ENCODE measurements at regions not wholly inside any gene's neighbourhood (a gene's known extent, or its start where the extent isn't known, plus 50 kb on each side); places are given as distances from the start of the nearest gene placed in this dataset.
"Not testable (repeated sequence)": the region's sequence is repeated elsewhere in the genome, so short reads cannot be mapped to it uniquely, and the experiment has no call there.

GRCh38 chr11:81237139-81237538 is 1496.5 kb downstream of the FAM181B start:
- no peak for DNase-seq

GRCh38 chr11:81227409-81227808 is 1506.3 kb downstream of the FAM181B start:
- not testable (repeated sequence) for DNase-seq

DNA sequence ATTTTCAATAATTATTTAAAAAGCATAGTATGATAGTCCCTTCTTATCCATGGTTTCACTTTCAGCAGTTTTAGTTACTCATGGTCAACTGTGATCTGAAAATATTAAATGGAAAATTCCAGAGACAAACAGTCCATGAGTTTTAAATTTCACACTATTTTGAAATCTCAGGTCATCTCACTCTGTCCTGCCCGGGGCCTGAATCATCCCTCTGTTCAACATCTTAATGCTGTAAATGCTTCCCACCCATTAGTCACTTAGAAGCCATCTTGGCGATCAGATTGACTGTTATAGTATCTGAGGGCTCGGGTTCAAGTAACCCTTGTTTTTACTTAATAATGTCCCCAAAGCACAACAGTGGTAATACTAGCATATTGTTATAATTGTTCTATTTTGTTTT is 1509.3 kb downstream of the FAM181B start:
- DNase-seq: no peak

GRCh38 chr11:81222491-81222890 is 1511.2 kb downstream of the FAM181B start:
- no peak for DNase-seq

GRCh38 chr11:81220146-81220895 is 1513.3 kb downstream of the FAM181B start:
- DNase-seq: no peak

DNA sequence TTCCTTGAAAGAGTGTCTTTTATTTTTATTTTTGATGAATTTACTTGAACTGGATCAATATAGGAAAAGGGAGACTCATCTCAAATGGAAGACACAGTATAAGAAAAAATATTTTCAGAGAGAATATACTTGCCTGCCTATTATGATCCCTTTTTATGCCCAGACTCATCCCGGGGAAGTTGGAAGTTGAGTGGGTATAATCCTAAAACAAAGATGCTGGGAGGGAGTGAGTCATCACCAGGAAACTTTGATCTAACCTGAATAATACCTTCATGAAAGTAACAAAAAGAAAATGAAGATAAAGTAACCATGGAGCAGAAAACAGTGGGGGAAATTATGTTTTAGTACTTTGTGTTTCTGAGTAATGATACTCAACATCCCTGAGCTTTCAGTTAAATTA is 1514.0 kb downstream of the FAM181B start:
- no peak for DNase-seq

- DNase-seq: no peak
Observed at GRCh38 chr11:81218440-81218839, 1515.2 kb downstream of the FAM181B start.

DNA sequence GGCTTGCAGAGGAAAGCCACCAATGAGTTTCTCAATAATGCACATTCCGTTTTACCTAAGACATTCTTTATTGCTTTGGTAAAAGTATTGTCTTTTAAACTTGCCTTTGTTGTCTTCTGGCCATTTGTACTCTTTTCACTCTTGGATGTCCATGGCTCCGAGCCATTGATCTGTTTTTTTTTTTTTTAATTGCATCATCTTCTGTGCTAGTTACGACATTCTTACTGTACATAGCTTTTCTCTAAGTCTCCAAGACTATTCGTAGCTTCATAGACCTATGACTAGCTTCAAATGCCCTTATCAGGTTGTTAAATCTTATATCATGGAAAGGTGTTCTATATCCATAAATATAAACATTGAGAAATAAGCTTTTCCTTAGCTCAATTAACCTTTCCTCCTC is 1522.6 kb downstream of the FAM181B start:
- no peak for DNase-seq

DNA sequence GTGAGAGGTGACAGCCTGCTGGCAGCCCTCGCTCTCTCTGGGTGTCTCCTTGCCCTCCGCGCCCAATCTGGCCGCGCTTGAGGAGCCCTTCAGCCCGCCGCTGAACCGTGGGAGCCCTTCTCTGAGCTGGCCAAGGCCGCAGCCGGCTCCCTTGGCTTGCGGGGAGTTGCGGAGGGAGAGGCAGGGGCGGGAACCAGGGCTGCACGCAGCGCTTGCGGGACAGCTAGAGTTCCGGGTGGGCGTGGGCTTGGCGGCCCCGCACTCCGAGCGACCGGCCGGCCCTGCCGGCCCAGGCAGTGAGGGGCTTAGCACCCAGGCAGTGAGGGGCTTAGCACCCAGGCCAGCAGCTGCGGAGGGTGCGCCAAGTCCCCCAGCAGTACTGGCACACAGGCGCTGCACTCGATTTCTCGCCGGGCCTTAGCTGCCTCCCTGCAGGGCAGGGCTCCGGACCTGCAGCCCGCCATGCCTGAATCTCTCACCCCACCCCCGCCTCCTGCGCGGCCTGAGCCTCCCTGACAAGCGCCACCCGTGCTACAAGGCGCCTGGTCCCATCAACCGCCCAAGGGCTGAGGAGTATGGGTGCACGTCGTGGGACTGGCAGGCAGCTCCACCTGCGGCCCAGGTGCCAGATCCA is 1526.1 kb downstream of the FAM181B start:
- DNase-seq: no peak

DNA sequence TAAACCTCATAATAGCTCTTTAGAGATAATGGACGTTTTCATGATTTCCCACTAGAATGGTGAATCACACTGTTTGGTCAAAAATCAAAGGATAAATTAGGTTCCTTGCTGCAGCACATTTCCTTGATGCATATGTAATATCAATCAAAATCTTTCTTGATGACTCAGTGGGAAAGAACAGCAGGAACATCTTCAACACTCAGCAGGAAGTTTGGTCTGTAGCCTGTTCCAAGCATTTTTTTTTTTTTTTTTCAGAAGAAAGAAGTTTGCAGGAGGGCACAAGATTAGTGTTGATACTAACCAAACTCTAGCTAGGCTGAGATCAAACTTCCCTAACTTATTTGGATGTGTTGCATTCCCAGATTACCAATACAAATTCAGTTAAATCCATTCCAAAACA is 1529.8 kb downstream of the FAM181B start:
- DNase-seq: no peak

DNA sequence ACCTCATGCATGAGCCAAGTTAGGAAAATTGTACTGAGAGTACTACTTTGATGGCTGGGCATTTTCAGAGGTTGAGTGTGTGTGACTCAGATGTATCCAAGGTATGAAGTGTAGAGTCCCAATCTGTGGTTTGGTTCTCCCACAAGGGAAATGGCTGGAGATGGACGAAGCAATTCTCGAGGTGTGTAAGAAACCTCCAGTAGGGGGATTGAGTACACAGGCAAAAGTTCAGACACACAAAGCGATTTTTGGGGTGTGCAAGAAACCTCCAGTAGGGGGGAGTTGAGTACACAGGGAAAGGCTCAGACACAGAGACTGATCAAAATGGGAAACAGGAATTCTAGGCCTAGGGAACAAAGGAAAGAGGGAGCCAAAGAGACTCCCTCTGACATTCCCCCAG is 1536.3 kb downstream of the FAM181B start:
- no peak for DNase-seq

GRCh38 chr11:81192516-81192915 is 1541.1 kb downstream of the FAM181B start:
- DNase-seq: no peak

GRCh38 chr11:81190546-81190945 is 1543.1 kb downstream of the FAM181B start:
- no peak for DNase-seq

DNA sequence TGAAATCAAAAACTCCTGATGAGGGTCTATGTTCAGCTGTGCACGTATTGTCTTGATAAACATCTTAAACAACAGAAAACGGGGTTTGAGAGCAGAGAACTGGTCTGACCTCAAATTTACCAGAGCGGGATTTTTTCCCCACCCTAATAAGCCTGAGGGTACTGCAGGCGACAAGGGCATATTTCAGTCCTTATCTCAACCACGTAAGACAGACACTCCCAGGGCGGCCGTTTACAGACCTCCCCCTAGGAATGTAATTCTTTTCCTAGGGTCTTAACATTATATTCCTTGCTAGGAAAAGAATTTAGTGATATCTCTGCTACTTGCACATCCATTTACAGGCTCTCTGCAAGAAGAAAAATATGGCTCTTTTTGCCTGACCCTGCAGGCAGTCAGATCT is 1546.6 kb downstream of the FAM181B start:
- not testable (repeated sequence) for DNase-seq

DNA sequence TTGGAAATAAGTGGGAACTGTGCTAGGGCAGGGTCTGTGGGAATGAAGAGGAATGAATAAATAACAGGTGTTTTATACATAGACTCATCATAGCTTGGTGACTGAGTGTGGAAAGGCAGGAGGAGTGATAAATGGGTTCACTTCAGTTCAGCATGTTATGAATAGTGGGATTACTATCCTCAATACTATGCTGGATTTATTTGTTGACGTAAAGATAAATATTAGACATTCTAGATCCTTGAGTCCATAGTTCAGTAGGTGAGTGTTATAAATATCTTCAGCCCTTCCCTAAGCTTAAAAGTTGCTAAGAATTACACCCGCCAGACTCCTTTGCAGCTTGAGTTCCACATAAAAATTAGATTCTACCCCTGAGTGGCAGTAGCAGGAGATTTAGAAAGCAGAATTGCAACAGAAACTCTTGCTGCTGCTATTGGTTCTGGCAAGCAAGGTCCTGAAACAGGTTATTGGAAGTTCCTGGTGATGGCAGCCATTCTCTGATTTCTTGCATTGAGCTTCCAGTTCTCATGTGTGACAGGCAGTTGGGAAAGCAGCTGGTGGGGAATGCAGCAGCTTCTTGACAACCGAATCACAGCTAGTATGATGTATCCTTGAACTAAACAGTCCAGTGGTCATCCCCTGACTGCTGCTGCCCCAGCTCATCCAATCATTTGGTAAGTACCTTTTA is 1558.9 kb downstream of the FAM181B start:
- DNase-seq: no peak

DNA sequence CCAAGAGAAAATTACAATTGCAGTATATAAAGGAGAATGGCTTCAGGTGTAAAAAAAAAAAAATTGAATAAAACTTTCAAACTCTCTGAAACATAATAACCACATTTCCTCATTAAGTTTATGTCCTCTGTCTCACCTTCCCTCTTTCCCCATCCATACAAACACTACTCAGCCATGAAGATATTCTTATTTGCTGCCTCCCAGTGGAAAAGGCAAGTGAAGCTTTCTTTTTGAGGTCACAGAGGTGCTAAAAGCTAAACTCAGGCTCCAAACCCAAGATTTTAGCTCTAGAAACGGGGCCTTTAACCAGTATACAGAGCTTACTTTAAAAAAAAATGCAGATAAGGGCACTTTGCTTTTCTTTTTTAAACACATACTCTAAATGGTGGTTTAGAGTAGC is 1568.5 kb downstream of the FAM181B start:
- no peak for DNase-seq

- DNase-seq: no peak
Observed at GRCh38 chr11:81159900-81160299, 1573.8 kb downstream of the FAM181B start.

GRCh38 chr11:81135570-81135969 is 1598.1 kb downstream of the FAM181B start:
- DNase-seq: no peak

DNA sequence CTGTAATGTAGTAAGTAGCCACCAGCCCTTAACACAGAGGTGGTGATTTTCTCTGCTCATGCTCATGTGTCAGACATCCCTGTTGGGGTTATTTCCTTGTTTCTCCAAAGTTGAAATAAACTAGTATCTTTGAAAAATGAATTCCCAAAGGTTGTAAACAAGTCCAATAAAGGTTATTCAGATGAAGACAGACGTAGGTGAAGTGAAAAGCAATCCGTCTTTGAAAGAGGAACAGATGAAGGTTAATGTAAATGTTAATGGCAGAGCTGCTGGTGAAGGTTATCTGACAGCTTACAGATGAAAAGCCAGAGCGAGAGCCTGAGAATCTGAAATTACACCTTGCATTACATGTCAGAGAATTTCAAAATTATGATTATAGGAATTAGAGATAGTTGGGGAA is 1604.0 kb downstream of the FAM181B start:
- DNase-seq: no peak

DNA sequence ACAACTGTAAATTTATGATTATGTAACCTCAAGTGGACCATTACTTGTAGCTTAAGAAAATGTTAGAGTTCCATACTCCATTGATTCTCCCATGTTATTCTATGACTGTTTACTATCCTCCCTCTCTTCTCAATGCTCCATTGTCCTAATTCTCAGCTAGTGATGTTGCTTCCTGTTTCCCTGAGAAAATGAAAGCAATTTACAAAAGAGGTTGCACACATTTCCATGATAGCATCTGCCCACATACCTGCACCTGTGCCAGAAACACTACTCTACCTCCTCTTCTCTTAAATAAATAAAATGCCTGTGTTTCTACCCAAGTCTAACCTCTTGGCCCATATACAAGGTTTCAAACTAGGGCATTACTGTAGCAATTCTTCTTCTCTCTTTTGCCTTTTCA is 1620.9 kb downstream of the FAM181B start:
- no peak for DNase-seq

- no peak for DNase-seq
Observed at GRCh38 chr11:81104051-81104450, 1629.6 kb downstream of the FAM181B start.

GRCh38 chr11:81098471-81098870 is 1635.2 kb downstream of the FAM181B start:
- DNase-seq: no peak

DNA sequence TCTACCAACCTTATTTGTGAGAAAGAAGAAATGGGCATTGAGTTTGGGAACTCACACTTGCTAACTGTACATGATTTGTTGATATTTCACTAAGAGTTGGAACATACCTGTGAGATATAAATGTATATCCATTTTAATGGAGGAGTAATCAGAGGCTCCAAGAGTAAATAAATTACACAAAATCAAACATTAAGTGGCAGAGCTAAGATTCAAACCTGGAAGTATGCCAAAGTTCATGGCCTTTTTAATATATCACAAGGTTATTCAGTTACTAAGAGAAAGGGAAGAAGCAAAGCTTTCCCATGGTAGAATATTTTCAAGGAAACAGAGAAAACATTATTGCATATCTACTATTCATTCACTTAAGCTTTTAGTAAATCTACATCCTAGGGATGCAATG is 1641.1 kb downstream of the FAM181B start:
- no peak for DNase-seq

- DNase-seq: no peak
Observed at GRCh38 chr11:81089242-81089641, 1644.4 kb downstream of the FAM181B start.
